ENCODE measurements at regions not wholly inside any gene's neighbourhood (a gene's known extent, or its start where the extent isn't known, plus 50 kb on each side); places are given as distances from the start of the nearest gene placed in this dataset.

DNA sequence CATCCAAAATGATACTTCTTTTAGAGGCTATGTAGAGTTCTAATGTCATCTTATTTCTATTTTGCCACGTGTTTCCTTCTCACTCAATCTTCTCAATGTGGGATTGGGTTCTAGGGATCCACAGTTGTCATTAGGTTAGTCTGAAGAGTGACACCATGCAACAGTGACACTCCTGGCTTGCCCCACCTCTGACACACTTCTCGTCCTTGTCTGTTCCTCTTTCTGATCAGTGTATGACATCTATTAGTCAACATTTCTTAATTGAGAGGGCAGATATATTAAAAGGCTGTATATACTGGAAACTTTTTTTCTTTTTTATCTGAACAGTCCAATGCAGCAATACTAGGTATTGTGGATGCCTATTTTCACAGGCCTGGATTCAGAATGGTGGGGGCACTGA, 67.6 kb upstream of the GYPA start:
- Histone ChIP-seq H3K27me3 (ENCODE audit: insufficient read depth, low read depth) (no peaks in the 10 kb centered on the region), H3K27ac (no peak overlapping the region), H2AFZ (ENCODE audit: low read depth) (no peak overlapping the region), H3K9ac (no peak overlapping the region), H3K4me3 (IDR thresholded peaks at IDR 0.05; ENCODE audit: insufficient read depth, low read depth, low read length) (no peak overlapping the region), H3K79me2 (ENCODE audit: insufficient read depth, low read depth) (no peaks in the 10 kb centered on the region), H3K4me2 (no peak overlapping the region), H3K36me3 (ENCODE audit: insufficient read depth) (no peaks in the 10 kb centered on the region), H3K4me1 (ENCODE audit: low read depth, poor library complexity, severe bottlenecking) (no peaks in the 10 kb centered on the region), H4K20me1 (ENCODE audit: insufficient read depth) (no peaks in the 10 kb centered on the region)
- TF ChIP-seq, protein P1, sequence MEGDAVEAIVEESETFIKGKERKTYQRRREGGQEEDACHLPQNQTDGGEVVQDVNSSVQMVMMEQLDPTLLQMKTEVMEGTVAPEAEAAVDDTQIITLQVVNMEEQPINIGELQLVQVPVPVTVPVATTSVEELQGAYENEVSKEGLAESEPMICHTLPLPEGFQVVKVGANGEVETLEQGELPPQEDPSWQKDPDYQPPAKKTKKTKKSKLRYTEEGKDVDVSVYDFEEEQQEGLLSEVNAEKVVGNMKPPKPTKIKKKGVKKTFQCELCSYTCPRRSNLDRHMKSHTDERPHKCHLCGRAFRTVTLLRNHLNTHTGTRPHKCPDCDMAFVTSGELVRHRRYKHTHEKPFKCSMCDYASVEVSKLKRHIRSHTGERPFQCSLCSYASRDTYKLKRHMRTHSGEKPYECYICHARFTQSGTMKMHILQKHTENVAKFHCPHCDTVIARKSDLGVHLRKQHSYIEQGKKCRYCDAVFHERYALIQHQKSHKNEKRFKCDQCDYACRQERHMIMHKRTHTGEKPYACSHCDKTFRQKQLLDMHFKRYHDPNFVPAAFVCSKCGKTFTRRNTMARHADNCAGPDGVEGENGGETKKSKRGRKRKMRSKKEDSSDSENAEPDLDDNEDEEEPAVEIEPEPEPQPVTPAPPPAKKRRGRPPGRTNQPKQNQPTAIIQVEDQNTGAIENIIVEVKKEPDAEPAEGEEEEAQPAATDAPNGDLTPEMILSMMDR (conservative IDR thresholded peaks at IDR 0.05; ENCODE audit: low read depth, low read length) = no peak

DNA sequence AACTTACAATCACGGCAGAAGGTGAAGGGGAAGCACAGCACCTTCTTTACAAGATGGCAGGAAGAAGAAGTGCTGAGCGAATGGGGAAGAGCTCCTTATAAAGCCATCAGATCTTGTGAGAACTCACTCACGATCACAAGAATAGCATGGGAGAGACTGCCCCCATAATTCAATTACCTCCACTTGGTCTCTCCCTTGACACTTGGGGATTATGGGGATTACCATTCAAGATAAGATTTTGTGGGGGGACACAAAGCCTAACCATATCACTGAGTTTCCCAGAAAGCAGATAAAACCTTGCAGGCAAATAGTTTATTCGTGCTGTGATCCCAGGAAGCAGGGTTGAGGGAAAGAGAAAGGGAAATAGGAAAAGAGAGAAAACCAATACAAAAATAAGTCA, 69.0 kb upstream of the GYPA start:
- Histone ChIP-seq H3K4me1 (ENCODE audit: low read depth, poor library complexity, severe bottlenecking) (no peaks in the 10 kb centered on the region), H2AFZ (ENCODE audit: low read depth) (no peak overlapping the region), H3K4me3 (IDR thresholded peaks at IDR 0.05; ENCODE audit: insufficient read depth, low read depth, low read length) (no peak overlapping the region), H4K20me1 (ENCODE audit: insufficient read depth) (no peaks in the 10 kb centered on the region), H3K27ac (no peak overlapping the region), H3K79me2 (ENCODE audit: insufficient read depth, low read depth) (no peaks in the 10 kb centered on the region), H3K36me3 (ENCODE audit: insufficient read depth) (no peaks in the 10 kb centered on the region), H3K4me2 (no peak overlapping the region), H3K27me3 (ENCODE audit: insufficient read depth, low read depth) (no peaks in the 10 kb centered on the region), H3K9ac (no peak overlapping the region)
- TF ChIP-seq, protein P1 (conservative IDR thresholded peaks at IDR 0.05; ENCODE audit: low read depth, low read length) = no peak

DNA sequence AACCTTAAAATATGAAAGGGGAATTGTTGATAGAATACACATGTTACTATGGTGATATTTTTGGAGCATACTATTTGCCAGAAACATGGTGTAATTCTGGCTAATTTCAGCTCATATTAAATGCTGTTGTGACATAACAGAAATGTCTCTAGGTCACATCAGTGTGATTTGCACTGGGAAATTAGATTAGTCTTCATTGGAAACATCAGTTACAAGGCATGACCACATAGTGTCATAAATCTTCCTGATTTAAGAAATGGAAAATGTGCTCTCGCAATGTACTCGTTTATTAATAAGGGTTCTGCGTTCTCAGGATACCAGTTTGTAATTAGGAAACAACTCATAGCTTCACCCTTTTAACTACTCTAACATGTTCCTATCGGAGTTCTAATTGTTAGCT, 72.9 kb upstream of the GYPA start:
- Histone ChIP-seq H3K36me3 (ENCODE audit: insufficient read depth) (no peaks in the 10 kb centered on the region), H3K27ac (no peak overlapping the region), H3K79me2 (ENCODE audit: insufficient read depth, low read depth) (no peaks in the 10 kb centered on the region), H3K4me1 (ENCODE audit: low read depth, poor library complexity, severe bottlenecking) (no peaks in the 10 kb centered on the region), H3K4me2 (no peak overlapping the region), H4K20me1 (ENCODE audit: insufficient read depth) (no peaks in the 10 kb centered on the region), H3K4me3 (IDR thresholded peaks at IDR 0.05; ENCODE audit: insufficient read depth, low read depth, low read length) (no peak overlapping the region), H3K27me3 (ENCODE audit: insufficient read depth, low read depth) (no peaks in the 10 kb centered on the region), H3K9ac (no peak overlapping the region), H2AFZ (ENCODE audit: low read depth) (no peak overlapping the region)
- TF ChIP-seq, protein P1 (conservative IDR thresholded peaks at IDR 0.05; ENCODE audit: low read depth, low read length) = no peak

DNA sequence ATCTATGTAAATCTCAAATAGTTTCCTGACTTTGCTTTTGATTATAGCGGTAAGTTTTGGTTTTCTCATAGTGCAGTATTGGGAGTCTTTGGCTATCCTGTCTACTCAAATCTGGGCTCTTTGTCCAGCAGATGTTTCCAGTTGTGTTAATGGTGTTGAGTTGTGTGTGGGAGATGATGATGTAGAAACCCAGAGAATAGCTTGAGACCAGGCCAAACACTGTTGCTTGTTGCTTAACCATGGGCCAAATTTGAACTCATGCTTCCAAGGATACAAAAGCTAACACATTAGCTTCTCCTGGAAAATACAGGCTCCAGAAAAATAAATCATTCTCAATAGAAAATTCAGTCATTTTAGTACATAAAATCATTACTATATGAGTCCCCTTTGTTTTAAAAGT, 82.6 kb upstream of the GYPA start:
- no peaks in the 10 kb centered on the region for H3K36me3 ChIP-seq (ENCODE audit: insufficient read depth)
- H3K9ac ChIP-seq = no peak overlapping the region
- no peak overlapping the region for H2AFZ ChIP-seq (ENCODE audit: low read depth)
- no peaks in the 10 kb centered on the region for H3K79me2 ChIP-seq (ENCODE audit: insufficient read depth, low read depth)
- no peaks in the 10 kb centered on the region for H3K27me3 ChIP-seq (ENCODE audit: insufficient read depth, low read depth)
- no peak overlapping the region for H3K4me2 ChIP-seq
- no peaks in the 10 kb centered on the region for H3K4me1 ChIP-seq (ENCODE audit: low read depth, poor library complexity, severe bottlenecking)
- H3K4me3 ChIP-seq (IDR thresholded peaks at IDR 0.05; ENCODE audit: insufficient read depth, low read depth, low read length) = no peak overlapping the region
- TF ChIP-seq, protein P1 (conservative IDR thresholded peaks at IDR 0.05; ENCODE audit: low read depth, low read length) = no peak
- no peak overlapping the region for H3K27ac ChIP-seq
- H4K20me1 ChIP-seq (ENCODE audit: insufficient read depth) = no peaks in the 10 kb centered on the region

DNA sequence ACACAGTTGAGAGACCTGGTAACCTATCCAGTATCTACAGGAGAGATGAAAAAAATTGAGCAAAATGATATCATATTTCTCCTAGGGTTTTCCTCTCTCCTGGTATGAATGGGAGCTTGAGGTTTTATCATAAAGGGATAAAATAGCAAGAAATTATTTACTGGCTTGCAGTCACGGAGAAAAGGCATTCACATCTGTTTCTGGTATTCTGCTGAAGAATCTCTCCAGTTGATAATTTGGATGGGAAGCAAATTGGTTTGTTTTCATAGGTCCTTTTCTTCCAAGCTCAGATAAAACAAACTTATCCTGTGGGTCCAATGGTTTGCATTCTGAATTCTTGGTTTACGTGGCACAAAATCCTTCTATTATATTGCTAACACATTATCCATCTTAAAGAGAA, 83.1 kb upstream of the GYPA start:
- TF ChIP-seq, protein P1 (conservative IDR thresholded peaks at IDR 0.05; ENCODE audit: low read depth, low read length) = no peak
- no peak overlapping the region for H2AFZ ChIP-seq (ENCODE audit: low read depth)
- no peaks in the 10 kb centered on the region for H4K20me1 ChIP-seq (ENCODE audit: insufficient read depth)
- H3K27me3 ChIP-seq (ENCODE audit: insufficient read depth, low read depth) = no peaks in the 10 kb centered on the region
- no peaks in the 10 kb centered on the region for H3K36me3 ChIP-seq (ENCODE audit: insufficient read depth)
- no peaks in the 10 kb centered on the region for H3K4me1 ChIP-seq (ENCODE audit: low read depth, poor library complexity, severe bottlenecking)
- H3K4me3 ChIP-seq (IDR thresholded peaks at IDR 0.05; ENCODE audit: insufficient read depth, low read depth, low read length) = no peak overlapping the region
- H3K4me2 ChIP-seq = no peak overlapping the region
- no peak overlapping the region for H3K9ac ChIP-seq
- no peaks in the 10 kb centered on the region for H3K79me2 ChIP-seq (ENCODE audit: insufficient read depth, low read depth)
- no peak overlapping the region for H3K27ac ChIP-seq
